ENCODE measurements at regions not wholly inside any gene's neighbourhood (a gene's known extent, or its start where the extent isn't known, plus 50 kb on each side); places are given as distances from the start of the nearest gene placed in this dataset.

DNA sequence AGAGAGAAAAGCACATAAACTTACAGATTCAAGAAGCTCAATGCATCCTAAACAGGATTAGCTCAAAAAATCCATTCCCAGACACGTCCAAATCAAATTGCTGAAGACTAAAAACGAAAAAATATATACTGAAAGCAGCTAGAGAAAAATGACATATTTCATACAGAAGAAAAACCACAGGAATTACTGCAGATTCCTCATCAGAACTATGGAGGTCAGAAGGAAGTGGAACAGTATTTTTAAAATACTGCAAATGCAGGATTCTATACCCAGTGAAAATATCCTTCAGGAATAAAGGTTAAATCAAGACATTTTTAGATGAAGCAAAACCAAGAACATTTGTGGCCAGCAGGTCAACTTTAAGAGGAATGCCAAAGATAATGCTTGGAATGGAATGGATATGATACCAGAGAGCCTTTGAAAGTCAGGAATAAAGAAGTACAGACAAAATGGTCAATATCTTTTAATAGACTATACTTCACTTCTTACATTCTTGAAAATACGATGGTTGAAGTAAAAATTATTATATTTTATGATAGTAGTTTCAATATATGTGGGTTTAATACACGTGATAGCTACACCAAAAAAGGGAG is 352.9 kb downstream of the CTTN start:
- DNase-seq (ENCODE audit: extremely low read depth in 1 of 2, low read depth in 1 of 2) = no peak

GRCh38 chr11:70755410-70756158 is 357.3 kb downstream of the CTTN start:
- peak; percentile 7 to 42 for DNase-seq (ENCODE audit: extremely low read depth in 1 of 2, low read depth in 1 of 2)

GRCh38 chr11:70756341-70756740 is 358.0 kb downstream of the CTTN start:
- no peak for DNase-seq (ENCODE audit: extremely low read depth in 1 of 2, low read depth in 1 of 2)

DNA sequence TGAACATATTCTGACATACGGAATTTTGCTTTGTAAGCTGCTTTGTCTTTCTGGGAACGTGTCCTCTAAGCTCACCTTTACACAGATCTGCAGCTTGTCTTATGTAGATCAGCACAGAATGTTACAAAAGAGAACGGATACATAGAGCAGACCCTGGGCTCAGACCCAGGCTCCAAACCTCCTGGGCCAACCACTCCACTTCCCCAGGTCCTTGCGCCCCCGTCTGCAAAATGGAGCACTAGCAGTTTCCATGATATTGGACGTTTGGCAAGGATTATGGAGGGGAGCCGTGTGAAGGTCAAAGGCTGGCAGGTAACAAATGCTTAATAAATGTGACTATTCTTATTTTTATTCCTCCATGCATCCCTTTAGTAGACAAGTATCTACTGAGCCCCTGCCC is 358.4 kb downstream of the CTTN start:
- no peak for DNase-seq (ENCODE audit: extremely low read depth in 1 of 2, low read depth in 1 of 2)

DNA sequence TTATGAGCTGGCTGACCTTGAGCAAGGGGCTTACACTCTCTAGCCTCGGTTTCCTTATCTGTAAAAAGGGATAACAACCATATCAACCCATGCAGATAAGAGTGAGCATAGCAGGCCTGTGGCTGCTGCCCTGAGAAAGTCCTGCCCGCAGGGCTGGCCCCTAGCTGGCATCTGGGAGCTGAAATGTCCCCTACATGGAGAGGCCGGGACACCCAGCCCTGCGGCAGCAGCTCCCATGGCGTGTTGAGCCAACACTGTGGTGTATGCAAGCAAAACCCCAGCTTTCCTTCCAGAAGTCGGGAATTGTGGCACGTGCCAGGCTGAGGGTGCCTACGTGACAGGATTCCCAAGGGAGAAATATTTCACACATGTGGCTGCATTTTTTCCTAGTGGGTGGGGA is 358.9 kb downstream of the CTTN start:
- DNase-seq (ENCODE audit: extremely low read depth in 1 of 2, low read depth in 1 of 2) = no peak

DNA sequence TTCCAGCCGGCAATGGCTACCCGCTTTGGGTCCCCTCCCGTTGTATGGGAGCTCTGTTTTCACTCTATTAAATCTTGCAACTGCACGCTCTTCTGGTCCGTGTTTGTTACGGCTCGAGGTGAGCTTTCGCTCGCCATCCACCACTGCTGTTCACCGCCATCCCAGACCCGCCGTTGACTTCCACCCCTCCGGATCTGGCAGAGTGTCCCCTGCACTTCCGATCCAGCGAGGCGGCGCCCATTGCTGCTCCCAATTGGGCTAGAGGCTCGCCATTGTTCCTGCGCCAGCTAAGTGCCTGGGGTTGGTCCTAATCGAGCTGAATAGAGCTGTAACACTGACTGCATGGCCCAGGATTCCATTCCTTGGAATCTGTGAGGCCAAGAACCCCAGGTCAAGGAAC is 359.9 kb downstream of the CTTN start:
- no peak for DNase-seq (ENCODE audit: extremely low read depth in 1 of 2, low read depth in 1 of 2)

DNA sequence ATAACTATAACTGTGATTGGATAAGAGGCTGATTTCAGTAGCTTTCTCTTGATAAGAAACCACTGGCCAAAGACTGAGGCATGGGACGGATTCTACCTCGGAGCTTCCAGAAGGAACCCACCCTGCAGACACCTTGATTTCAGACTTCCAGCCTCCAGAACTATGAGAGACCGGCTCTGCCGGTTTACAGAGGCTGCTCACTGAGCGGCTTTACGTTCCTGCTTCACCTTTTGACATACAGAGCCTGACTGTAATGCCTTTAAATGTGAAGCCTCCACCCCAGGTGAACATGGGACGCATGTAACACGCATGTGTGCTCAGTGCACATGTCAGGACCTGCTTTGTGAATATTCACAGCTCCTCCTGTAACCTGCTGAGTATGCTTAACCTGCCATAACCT is 361.5 kb downstream of the CTTN start:
- DNase-seq (ENCODE audit: extremely low read depth in 1 of 2, low read depth in 1 of 2) = no peak

GRCh38 chr11:70760416-70761020 is 362.2 kb downstream of the CTTN start:
- DNase-seq (ENCODE audit: extremely low read depth in 1 of 2, low read depth in 1 of 2) = no peak

GRCh38 chr11:70761094-70761907 is 363.0 kb downstream of the CTTN start:
- no peak for DNase-seq (ENCODE audit: extremely low read depth in 1 of 2, low read depth in 1 of 2)

DNA sequence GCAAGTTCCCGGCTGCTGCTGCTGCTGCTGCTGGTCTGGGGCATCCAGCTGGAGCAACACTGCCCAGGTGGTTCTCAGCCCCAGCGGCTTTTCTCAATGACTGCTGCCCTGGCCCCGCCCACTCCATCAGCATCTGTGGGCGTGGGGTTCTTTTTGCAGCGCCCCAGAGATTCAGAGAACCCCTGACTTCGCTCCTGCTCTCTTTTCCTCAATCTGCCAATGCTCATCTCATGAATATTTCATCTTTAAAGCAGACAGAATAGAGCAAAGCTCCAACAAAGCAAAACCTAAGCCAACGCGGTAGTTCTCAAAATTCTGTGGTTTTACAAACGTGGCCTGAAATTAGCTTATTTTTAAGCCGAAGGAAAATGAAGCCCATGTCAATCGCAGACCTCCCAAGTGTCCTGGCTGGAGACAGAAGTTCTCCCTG is 363.6 kb downstream of the CTTN start:
- DNase-seq (ENCODE audit: extremely low read depth in 1 of 2, low read depth in 1 of 2) = no peak

DNA sequence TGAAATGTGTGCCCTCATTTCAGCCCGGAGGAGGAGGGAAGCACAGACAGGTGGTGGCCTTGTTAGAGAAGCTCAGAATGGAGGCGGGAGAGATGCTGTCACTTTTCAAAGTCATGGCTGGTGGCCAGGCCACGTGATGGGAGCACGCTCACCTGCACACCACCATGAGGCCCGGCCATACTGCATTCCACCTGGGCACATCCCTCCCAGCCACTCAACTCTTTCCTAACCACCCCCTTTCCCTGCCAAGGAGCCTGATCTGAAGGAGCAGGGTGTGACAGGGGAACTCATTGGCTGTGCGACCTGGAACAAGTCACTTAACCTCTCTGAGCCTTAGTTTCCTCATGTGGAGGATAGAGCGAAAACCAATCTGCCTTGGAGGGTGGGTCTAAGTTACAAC is 364.5 kb downstream of the CTTN start:
- DNase-seq (ENCODE audit: extremely low read depth in 1 of 2, low read depth in 1 of 2) = no peak

GRCh38 chr11:70763606-70764005 is 365.3 kb downstream of the CTTN start:
- no peak for DNase-seq (ENCODE audit: extremely low read depth in 1 of 2, low read depth in 1 of 2)

- DNase-seq (ENCODE audit: extremely low read depth in 1 of 2, low read depth in 1 of 2) = no peak
These were observed 366.1 kb downstream of the CTTN start for GRCh38 chr11:70764356-70764905.

DNA sequence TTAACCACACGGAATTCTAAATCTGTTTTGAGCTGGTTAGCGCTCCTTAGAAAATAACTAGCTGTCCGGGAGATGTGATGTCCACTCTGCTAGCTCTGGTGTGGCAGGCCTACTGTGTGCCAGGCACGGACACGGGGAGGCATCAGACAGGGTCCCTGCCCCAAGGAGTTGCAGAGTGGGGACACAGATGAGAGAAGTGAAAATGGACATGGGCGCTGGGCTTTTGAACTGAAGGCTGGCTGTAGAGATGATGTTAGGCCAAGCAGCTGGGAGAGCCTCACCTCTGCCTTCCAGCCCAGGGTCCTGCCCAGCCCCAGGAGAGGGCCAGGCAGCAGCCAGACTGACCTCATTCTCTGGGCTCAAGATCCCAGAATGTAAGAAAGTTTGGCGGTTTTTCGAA is 368.6 kb downstream of the CTTN start:
- DNase-seq (ENCODE audit: extremely low read depth in 1 of 2, low read depth in 1 of 2) = no peak

- DNase-seq (ENCODE audit: extremely low read depth in 1 of 2, low read depth in 1 of 2) = no peak
These were observed 370.2 kb downstream of the CTTN start for GRCh38 chr11:70768346-70769095.

DNA sequence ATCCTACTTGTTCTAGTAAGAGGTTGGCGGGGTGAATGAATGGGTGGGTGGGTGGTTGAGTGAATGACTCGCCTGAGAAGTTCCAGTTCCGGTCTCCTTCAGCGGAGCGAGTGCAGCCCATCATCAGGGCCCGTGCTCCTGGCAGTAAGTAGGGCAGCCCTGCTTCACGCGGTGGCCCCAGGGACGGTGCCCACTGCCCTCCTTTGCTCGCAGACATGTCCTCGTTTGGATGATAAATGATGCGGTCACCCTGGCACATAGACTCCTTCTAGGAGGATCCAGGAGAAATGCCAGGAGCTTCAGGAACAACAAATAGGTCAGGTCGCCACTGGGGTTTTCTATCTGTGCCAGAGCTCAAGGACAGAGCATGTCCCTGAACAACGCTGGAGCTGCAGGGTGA is 370.8 kb downstream of the CTTN start:
- DNase-seq (ENCODE audit: extremely low read depth in 1 of 2, low read depth in 1 of 2) = no peak

- DNase-seq (ENCODE audit: extremely low read depth in 1 of 2, low read depth in 1 of 2) = no peak
These were observed 371.2 kb downstream of the CTTN start for GRCh38 chr11:70769521-70769920.

DNA sequence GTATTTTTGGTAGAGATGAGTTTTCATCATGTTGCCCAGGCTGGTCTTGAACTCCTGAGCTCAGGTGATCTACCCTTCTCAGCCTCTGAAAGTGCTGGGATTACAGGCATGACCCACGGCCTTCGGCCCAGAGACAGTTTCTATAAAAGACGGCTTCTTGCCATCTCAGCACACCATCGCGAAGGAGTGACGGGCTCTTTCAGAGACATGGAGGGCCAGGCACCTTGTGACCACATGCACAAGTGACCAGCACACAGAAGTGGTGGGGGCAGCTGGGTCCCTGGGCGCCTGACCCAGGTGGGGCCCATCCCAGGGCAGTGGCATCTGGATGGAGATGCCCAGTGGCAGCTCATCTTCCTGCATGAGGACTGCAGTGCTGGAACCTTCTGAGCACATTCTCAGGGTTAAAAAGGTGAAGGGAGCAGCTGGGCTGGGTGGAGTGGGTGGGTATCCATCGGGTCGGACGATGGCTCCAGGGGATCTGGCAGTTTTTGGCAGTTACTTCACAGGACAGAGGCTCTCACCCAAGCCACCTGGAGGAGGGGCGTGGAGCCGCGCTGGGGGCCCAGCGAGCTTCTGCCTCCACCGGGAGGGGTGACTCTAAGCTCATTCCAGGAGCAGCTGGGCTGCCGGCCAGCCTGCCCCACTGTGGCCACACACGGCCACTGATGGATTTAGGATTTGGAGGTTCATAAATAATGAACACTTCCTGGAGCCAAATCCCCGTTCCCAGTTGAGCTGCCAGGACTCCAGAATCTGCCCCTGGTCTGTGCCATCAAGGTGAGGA is 373.0 kb downstream of the CTTN start:
- no peak for DNase-seq (ENCODE audit: extremely low read depth in 1 of 2, low read depth in 1 of 2)

DNA sequence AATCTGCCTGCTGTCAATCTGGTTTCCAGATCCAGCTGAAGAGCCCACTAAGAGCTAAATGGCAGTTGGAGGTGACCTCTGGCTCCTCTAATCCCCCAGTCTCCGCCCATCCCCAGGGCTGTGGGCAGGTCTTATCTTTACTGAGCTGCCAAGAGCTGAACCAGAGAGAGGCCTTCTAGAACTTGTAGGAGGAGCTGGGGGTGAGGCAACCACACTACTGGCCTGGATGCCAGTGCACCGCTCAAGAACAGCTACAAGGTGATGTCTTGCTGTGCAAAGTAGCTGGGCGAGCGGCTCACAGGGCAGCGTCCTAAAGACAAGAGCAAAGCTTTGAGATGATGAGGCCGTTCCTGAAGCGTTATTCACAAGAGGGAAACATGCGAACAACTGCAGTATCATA is 374.6 kb downstream of the CTTN start:
- no peak for DNase-seq (ENCODE audit: extremely low read depth in 1 of 2, low read depth in 1 of 2)
